Activated CD8-positive, alpha-beta memory T cell treated with anti-CD3 and anti-CD28 coated beads, Interleukin-2, amount 50 U/mL, for 24 hours (primary cell): ENCODE measurements at regions not wholly inside any gene's neighbourhood (a gene's known extent, or its start where the extent isn't known, plus 50 kb on each side); places are given as distances from the start of the nearest gene placed in this dataset.
"Not testable (repeated sequence)": the region's sequence is repeated elsewhere in the genome, so short reads cannot be mapped to it uniquely, and the experiment has no call there.

Experiments used
- DNase-seq: peaks from one replicate; pipeline ENCODE4 v3.0.0-alpha.2; 2020; ENCODE audit errors: extremely low read depth

GRCh38 chr15:70602834-70603560 lies 160.4 kb downstream of the UACA start:
- DNase-seq: no peak

GRCh38 chr15:70602281-70602680 lies 161.1 kb downstream of the UACA start:
- DNase-seq: no peak

- DNase-seq: no peak
These were observed 165.4 kb downstream of the UACA start for GRCh38 chr15:70597945-70598344.

GRCh38 chr15:70597056-70597603 lies 166.2 kb downstream of the UACA start:
- no peak for DNase-seq

DNA sequence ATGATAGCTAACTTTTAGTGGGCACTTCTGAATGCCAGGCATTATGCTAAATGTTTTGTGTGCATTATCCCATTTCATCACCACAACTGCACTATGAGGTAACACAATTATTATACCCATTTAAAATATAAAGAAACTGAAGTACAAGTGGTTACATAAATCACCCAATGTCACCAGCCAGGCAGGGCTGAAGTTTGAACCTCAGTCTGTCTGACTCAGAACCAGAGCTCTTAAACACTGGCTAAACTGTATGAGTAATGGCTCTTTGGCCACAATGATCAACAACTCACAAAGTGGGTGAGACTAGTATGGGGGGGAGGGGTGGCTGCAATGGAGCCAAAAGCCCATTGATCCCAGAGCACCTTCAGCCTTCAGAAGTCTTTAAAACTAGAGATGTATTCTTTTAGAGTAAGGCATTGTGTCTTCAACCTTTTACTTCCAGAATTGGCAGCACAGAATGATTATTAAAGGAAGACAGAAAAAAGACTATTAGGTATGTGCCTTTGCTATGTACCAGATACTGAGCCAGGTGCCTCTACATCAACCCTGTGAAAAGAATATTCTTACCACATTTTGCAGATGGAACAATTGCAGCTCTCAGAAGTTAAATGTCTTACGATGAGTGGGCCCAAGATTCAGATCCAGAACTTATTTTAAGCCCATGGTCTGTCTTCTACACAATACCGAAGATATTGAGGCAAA lies 166.9 kb downstream of the UACA start:
- DNase-seq: no peak

DNA sequence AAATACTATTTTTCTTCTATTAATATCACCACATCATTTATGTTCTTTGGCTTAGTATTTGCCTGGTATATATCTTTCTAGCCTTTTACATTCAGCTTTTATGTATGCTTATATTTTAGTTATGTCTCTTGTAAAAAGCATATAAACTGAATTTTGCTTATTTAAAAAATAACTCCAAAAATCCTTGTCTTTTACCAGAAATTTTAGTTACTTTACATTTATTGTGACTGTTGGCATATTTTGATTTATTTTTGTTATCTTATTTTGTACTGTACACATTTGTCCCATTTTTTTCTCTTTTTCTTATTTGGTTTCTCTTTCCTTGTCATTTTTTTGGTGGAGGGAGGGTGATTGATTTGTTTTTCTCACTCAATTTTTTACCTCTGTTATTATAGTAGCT lies 169.6 kb downstream of the UACA start:
- no peak for DNase-seq

GRCh38 chr15:70589728-70590127 lies 173.6 kb downstream of the UACA start:
- DNase-seq: no peak

- no peak for DNase-seq
These were observed 174.1 kb downstream of the UACA start for GRCh38 chr15:70589221-70589620.

DNA sequence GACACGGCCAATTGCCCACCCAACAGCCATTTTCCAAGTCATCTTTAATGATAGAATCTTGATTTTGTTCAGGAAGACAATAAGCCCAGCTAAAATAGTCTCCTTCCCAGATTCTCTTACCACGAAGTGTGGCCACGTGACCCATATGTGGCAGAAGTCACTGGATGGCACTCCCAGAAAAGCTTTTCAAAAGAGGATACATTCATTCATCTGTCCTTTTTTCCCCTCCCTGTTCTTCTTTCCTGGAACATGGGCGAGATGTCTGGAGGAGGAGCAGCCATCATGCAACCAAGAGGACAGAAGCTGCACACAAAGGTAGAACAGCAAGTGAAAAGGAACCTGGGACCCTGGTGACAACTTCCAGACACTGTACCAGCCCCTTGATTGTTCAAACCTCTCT lies 174.7 kb downstream of the UACA start:
- no peak for DNase-seq

DNA sequence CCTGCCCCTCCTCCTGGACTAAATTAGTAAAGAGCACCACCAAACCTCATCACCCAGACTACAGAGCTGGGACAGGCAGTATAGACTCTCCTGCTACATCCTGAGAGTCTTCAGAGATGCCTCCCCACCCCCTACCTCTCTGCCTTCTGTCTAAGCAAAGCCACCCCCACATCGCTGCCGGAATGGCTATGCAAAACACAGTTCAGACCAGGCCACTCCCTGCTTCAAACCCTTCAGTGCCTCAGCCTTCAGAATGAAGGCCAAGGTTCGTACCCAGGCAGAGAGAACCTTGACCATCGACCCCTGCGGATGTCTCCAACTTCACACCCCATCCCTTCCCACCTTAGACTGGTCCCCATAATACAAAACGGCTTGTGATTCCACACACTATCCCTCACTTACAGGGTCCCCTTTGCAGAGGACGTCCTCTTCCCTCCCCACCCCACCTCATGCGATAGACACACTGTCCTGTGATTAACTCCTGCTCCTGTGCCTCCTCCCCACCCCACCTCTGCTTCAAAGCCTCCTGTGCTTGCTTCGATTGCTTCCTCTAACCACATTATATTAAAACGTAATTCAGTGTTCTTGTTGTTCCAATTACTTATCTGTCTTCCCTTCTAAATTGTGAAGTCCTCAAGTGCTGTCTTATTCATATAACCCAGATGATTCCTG lies 175.3 kb downstream of the UACA start:
- no peak for DNase-seq

DNA sequence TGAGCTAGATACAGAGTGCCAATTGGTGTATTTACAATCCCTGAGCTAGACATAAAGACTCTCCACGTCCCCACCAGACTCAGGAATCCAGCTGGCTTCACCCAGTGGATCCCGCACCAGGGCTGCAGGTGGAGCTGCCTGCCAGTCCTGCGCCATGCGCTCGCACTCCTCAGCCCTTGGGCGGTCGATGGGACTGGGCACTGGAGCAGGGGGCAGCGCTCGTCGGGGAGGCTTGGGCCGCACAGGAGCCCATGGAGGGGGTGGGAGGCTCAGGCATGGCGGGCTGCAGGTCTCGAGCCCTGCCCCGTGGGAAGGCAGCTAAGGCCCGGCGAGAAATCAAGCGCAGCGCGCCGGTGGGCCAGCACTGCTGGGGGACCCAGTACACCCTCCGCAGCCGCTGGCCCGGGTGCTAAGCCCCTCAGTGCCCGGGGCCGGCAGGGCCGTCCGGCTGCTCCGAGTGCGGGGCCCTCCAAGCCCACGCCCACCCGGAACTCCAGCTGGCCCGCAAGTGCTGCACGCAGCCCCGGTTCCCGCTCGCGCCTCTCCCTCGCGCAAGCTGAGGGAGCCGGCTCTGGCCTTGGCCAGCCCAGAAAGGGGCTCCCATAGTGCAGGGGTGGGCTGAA lies 176.2 kb downstream of the UACA start:
- DNase-seq: not testable (repeated sequence)

- DNase-seq: no peak
These were observed 177.1 kb downstream of the UACA start for GRCh38 chr15:70586241-70586640.

DNA sequence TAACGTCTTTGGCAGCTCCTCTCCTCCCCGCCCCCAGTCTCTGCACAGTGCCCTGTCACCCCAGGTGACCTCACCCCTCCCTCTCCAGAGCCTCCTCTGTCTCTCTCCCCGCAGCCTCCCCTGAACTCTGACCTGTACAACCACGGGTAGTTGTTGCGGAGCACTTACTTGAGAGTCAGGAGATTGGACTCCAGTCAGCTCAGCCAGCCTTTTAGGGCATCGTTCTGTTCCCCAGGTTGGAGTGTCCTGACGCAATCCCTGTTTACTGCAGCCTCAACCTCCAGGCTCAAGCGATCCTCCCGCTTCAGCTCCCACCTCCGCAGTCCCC lies 177.7 kb downstream of the UACA start:
- no peak for DNase-seq

DNA sequence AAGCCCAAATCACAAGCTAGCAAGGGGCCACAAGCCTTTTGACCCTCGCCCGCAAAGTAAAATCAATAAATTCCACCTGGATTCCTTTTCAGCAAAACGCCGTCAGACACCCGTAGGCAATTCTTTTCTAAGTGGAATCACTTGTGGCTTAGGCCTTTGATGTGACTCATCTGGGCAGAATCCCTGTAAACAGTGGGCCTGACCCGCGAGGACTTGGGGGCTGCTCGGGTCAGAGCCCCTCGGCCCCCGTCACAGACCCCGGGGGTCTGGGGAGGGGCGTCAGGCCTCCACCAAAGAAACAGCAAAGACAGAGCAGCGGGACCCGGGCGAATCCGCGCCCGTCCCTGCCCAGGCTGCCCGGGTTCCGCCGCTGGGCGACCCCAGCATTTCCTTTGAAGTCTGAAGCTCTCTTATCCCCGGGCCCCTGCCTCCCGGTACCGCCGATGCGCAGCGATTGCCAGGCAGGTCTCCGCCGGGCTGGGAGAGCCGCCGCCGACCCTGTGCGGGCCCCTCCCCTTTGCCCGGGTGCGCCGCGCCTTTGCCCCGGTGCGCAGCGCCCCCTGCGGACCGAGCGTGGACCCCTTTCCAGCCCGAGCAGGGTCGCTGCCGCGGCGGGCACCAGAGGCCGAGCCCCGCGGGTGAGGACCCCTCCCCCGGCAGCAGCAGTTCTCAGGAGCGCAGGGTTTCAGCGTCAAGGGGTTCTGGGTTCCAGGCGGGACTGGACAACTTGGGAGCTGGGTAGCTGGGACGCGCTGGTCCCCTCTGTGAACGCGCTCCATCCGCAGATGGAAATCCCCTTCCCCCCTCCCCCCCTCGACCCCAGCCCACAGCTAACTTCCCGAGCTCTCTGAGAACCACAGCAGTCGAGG lies 178.3 kb downstream of the UACA start:
- no peak for DNase-seq

DNA sequence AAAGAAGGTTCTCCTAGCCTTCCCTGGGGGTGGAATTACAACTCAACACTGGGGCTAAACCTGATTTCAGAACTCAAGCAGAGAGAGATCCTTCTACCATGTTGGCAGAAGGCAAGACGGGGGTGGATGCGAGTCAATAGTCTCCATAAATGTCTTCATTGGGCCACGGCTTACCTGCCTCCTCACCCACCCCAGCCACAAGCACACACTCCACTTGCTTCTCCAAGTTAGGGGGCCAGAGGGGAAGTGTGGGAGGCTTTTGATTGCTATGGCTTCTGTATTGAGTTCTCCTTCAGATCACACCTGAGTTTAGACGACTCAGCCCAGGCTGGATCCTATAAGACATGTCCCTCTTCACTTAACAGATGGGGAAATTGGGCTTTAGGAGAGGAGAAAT lies 178.9 kb downstream of the UACA start:
- DNase-seq: no peak

DNA sequence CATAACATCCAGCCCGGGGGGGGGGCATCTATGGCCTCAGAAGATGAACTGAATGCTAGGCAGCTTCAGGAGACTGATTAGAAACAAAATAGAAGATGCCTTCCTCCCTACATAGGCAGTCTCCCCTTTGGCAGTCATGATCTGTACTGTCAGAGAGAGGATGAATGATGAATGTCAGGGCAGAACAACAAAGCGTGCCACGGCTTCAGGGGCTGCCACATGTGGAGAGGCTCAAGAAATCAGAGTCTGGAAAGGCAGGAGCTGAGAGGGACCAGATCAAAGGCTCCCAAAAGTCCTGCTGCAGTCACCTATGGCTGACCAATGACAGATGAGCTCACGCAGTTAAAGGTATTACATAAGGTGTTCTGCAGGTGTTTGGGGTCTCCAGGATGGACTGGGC lies 180.4 kb downstream of the UACA start:
- no peak for DNase-seq

DNA sequence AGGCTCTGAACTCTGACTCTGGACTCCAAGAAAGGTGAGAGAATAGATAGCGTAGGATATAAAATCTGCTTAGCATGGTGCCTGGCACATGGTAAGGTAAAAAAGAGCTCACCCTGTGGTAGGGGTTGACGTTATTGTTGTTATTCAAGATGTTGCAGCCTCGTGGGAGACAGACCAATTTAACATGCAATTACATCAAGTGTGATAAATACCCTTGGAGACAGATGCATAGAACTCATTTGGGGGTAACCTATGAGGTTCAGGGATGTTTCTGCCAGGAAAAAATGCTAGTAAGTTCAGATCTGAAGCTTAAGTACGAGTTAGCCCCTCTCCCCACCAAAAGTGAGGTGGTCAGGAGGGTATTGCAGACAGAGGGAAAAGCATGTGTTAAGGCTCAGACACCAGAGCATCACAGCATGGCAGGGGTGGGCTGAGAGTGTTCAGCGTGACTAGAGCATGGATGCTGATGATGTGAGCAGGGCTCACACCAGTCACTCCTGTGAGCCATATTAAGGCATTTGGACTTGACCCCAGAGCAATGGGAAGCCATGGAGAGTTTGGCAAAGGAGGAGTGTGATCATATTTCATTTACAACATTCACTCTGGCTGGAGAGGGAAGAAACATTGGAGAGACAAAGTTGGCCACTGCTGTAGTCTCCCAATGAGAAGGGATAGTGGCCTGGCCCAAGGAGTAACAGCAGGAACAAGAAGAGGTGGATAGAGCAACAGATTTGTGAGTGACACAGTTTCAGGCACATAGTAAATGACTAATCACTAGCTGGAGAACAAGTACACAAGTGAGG lies 181.0 kb downstream of the UACA start:
- no peak for DNase-seq

DNA sequence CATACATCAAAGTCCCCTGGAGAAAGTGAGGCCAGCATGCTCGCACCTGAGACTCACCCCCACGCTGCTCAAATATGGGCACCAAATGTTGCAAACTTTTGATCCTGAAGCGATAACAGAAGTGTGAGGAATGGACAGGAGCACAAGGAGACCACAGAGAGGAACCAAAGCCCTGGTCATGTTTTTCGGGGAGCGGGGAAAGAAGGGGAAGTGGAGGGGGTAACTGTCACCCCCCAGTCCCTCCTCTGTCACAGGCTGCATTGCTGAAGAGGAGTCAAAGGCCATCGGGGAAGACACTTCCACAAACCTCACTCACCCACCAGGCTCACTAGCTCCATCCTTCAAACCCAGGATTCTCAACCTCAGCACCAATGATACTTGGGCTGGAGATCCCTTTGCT lies 182.4 kb downstream of the UACA start:
- no peak for DNase-seq

GRCh38 chr15:70580286-70580685 lies 183.1 kb downstream of the UACA start:
- DNase-seq: no peak

DNA sequence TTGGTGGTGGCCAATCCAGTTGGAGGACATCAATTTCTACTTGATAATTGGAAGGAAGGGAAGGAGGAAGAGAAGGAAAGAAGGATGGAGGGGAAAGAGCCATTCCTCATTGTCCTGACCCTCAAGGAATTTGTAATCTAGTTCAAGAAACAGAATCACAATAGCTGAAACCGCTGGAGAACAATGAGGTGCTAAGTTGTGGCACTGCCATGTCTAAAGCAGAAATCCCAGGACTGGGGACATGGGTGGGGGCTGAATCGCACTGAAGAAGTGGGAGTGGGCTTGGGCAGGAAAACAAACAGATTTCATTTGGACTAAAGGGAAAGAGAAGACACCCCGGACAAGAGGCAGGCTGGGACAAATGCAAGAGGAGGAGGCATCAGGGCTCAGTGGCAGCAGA lies 183.6 kb downstream of the UACA start:
- no peak for DNase-seq

- DNase-seq: no peak
These were observed 185.2 kb downstream of the UACA start for GRCh38 chr15:70578196-70578595.
